ENCODE measurements at regions not wholly inside any gene's neighbourhood (a gene's known extent, or its start where the extent isn't known, plus 50 kb on each side); places are given as distances from the start of the nearest gene placed in this dataset.

DNA sequence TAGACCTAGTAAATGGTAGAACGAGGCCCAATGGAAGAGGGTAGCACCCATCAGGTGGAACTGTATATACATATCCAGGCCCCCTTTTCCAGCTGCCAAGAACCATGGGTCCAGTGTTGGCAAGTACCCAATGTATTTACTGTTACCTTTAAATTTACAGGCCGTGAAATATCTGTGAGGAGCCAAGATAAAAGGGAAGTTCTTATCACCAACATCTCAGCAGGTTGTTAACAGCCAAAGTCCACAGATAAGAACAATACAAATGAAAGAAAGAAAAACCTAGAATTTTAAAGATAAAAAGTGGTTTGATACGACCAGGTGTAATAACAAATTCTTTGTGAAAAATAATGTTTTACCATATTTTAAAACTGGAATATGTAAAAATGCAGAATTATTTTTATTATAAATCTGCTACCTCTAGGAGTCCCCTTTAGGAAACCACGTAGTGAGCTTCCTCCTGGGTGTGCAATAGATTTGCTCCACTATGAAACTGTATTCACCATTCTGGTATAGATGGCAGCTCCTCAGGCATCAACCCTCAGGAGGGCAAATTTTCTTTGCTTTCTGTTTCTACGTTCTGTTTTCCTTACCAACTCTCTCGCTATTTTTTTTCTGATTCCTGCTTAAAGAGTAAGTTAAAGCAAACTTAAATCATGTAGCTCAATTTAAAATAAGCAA is 292.2 kb upstream of the SLC10A2 start:
- Histone ChIP-seq H2AFZ (ENCODE audit: low read length) (no peak overlapping the region), H3K27ac (ENCODE audit: low read depth, low read length, poor library complexity, severe bottlenecking) (no peak overlapping the region), H3K4me1 (ENCODE audit: insufficient read depth, low read length, poor library complexity, severe bottlenecking) (no peaks in the 10 kb centered on the region), H3K9me2 (ENCODE audit: insufficient read depth, low read length) (no peaks in the 10 kb centered on the region), H3K4me2 (ENCODE audit: low read length) (no peak overlapping the region), H3K36me3 (ENCODE audit: insufficient read depth, low read length) (no peaks in the 10 kb centered on the region), H3K79me2 (ENCODE audit: insufficient read depth, low read depth, low read length) (no peaks in the 10 kb centered on the region), H3K4me3 (ENCODE audit: low read depth, low read length, poor library complexity, severe bottlenecking) (no peak overlapping the region), H4K20me1 (ENCODE audit: insufficient read depth, low read length) (no peaks in the 10 kb centered on the region), H3K9me3 (ENCODE audit: low read length) (no peaks in the 10 kb centered on the region)
- intact Hi-C loops (cut with micrococcal nuclease; ENCODE audit: unreplicated experiment): no loop called here
- BruUV-seq (replicated peaks): no TSS peak
- DNase-seq (ENCODE audit: low spot score): no peak
- TF ChIP-seq EZH2phosphoT487 (IDR thresholded peaks at IDR 0.05; ENCODE audit: borderline replicate concordance, low read depth, low read length): no peak
- no peak for TF ChIP-seq CTCF (conservative IDR thresholded peaks at IDR 0.05; ENCODE audit: low read length)
- ChIA-PET POLR2A (no interaction called here), CTCF (ENCODE audit: unreplicated experiment) (no interaction called here)

DNA sequence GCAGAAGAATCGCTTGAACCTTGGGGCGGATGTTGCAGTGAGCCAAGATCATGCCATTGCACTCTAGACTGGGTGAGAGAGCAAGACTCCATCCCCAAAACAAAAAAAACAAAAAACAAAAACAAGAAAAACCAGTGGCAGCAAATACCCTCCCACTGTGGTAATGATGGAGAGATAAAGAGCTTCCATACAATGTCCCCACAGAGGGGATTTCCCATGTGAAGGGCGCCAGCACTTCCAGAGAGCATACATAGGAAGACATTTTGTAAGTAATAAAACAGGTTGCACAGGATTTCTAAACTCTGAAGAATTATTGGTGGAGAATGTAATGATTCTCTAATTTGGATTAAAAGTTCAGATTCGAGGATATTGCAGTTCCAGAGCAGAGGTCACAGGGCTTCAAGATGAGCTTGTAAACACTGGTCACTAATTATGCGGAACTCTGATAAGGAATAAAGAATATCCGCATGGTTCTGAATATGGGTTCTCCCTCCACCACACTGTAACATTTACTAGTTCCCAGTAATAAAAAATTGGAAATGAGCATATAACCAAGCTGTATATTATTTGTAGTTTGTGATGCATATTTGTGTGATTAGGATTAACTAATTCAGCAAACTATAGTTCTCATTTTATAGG is 290.1 kb upstream of the SLC10A2 start:
- TF ChIP-seq EZH2phosphoT487 (IDR thresholded peaks at IDR 0.05; ENCODE audit: borderline replicate concordance, low read depth, low read length) (no peak), CTCF (conservative IDR thresholded peaks at IDR 0.05; ENCODE audit: low read length) (no peak)
- Histone ChIP-seq H3K9me2 (ENCODE audit: insufficient read depth, low read length) (no peaks in the 10 kb centered on the region), H2AFZ (ENCODE audit: low read length) (no peak overlapping the region), H4K20me1 (ENCODE audit: insufficient read depth, low read length) (no peaks in the 10 kb centered on the region), H3K9me3 (ENCODE audit: low read length) (no peaks in the 10 kb centered on the region), H3K4me2 (ENCODE audit: low read length) (no peak overlapping the region), H3K4me1 (ENCODE audit: insufficient read depth, low read length, poor library complexity, severe bottlenecking) (no peaks in the 10 kb centered on the region), H3K4me3 (ENCODE audit: low read depth, low read length, poor library complexity, severe bottlenecking) (no peak overlapping the region), H3K79me2 (ENCODE audit: insufficient read depth, low read depth, low read length) (no peaks in the 10 kb centered on the region), H3K36me3 (ENCODE audit: insufficient read depth, low read length) (no peaks in the 10 kb centered on the region), H3K27ac (ENCODE audit: low read depth, low read length, poor library complexity, severe bottlenecking) (no peak overlapping the region)
- intact Hi-C loops (cut with micrococcal nuclease; ENCODE audit: unreplicated experiment): no loop called here
- no TSS peak for BruUV-seq (replicated peaks)
- CTCF ChIA-PET (ENCODE audit: unreplicated experiment): no interaction called here
- POLR2A ChIA-PET: no interaction called here
- DNase-seq (ENCODE audit: low spot score): no peak

DNA sequence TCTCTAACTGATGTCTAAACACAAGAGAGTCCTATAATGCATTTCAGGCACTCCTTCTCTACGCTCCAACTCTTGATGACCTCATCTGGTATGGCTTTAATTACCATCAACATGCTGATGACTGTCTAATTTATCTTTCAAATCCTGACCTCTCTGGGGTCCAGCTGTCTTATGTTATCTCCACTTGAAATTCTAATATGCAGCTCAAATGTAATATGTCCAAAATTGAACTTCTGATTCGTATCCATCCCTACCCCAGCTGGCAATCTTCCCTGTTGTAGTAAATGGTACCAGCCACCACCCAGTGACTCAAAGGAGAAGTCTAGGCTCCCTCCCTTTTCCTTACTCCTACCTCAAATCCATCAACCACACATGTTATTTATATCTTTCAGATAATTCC is 288.0 kb upstream of the SLC10A2 start:
- no peaks in the 10 kb centered on the region for H3K4me1 ChIP-seq (ENCODE audit: insufficient read depth, low read length, poor library complexity, severe bottlenecking)
- TF ChIP-seq CTCF (conservative IDR thresholded peaks at IDR 0.05; ENCODE audit: low read length) (no peak), EZH2phosphoT487 (IDR thresholded peaks at IDR 0.05; ENCODE audit: borderline replicate concordance, low read depth, low read length) (no peak)
- H4K20me1 ChIP-seq (ENCODE audit: insufficient read depth, low read length): no peaks in the 10 kb centered on the region
- no peaks in the 10 kb centered on the region for H3K79me2 ChIP-seq (ENCODE audit: insufficient read depth, low read depth, low read length)
- H2AFZ ChIP-seq (ENCODE audit: low read length): no peak overlapping the region
- ChIA-PET CTCF (ENCODE audit: unreplicated experiment) (no interaction called here), POLR2A (no interaction called here)
- no peaks in the 10 kb centered on the region for H3K9me2 ChIP-seq (ENCODE audit: insufficient read depth, low read length)
- BruUV-seq (replicated peaks): no TSS peak
- no peaks in the 10 kb centered on the region for H3K9me3 ChIP-seq (ENCODE audit: low read length)
- no peak overlapping the region for H3K27ac ChIP-seq (ENCODE audit: low read depth, low read length, poor library complexity, severe bottlenecking)
- no peaks in the 10 kb centered on the region for H3K36me3 ChIP-seq (ENCODE audit: insufficient read depth, low read length)
- DNase-seq (ENCODE audit: low spot score): no peak
- no peak overlapping the region for H3K4me2 ChIP-seq (ENCODE audit: low read length)
- no peak overlapping the region for H3K4me3 ChIP-seq (ENCODE audit: low read depth, low read length, poor library complexity, severe bottlenecking)
- intact Hi-C loops (cut with micrococcal nuclease; ENCODE audit: unreplicated experiment): no loop called here

All from OCI-LY7 (cell line).